Mesothelial cell of epicardium (in vitro differentiated cells): ENCODE measurements at regions not wholly inside any gene's neighbourhood (a gene's known extent, or its start where the extent isn't known, plus 50 kb on each side); places are given as distances from the start of the nearest gene placed in this dataset.

Experiments used
- DNase-seq, 2 experiments: peaks; one replicate each; pipeline ENCODE4 v3.0.0; 2021; ENCODE audit warnings: low spot score in 2 of 2; ENCODE audit not compliant: unreplicated experiment in 2 of 2
- H3K27ac Mint-ChIP-seq: 2 replicates; pipeline ENCODE4 v1.8.0; 2021; ENCODE audit warnings: mixed read lengths
- H3K27me3 Mint-ChIP-seq: 2 replicates; pipeline ENCODE4 v1.8.0; 2021; ENCODE audit warnings: low read depth, mixed read lengths
- H3K36me3 Mint-ChIP-seq: 2 replicates; pipeline ENCODE4 v1.8.0; 2021; ENCODE audit warnings: mixed read lengths
- H3K4me1 Mint-ChIP-seq: 2 replicates; pipeline ENCODE4 v1.8.0; 2021; ENCODE audit warnings: mixed read lengths
- H3K4me3 Mint-ChIP-seq: 2 replicates; pipeline ENCODE4 v1.8.0; 2021; ENCODE audit warnings: mild to moderate bottlenecking, moderate library complexity, mixed read lengths
- H3K9me3 Mint-ChIP-seq: 2 replicates; pipeline ENCODE4 v1.8.0; 2021; ENCODE audit warnings: mixed read lengths
- CTCF ChIP-seq: fragments of 200-600 bp; sonication (generic); IDR thresholded peaks from one replicate; pipeline ENCODE4 v1.5.0; 2021; ENCODE audit warnings: antibody characterized with exemption; ENCODE audit not compliant: unreplicated experiment

- DNase-seq, result no peak
- H3K36me3 Mint-ChIP-seq, result no peaks in the 10 kb centered on the region
- peak overlapping the region; percentile 44 for H3K27ac Mint-ChIP-seq
- no peak for TF ChIP-seq CTCF
- no peak overlapping the region for H3K4me3 Mint-ChIP-seq
- H3K27me3 Mint-ChIP-seq, result no peaks in the 10 kb centered on the region
- H3K4me1 Mint-ChIP-seq, result peaks cover 49% of the 10 kb centered on the region
- no peaks in the 10 kb centered on the region for H3K9me3 Mint-ChIP-seq
Observed at GRCh38 chr12:84599539-84599938, 313.1 kb downstream of the SLC6A15 start.

GRCh38 chr12:84596266-84596665 lies 316.3 kb downstream of the SLC6A15 start:
- Mint-ChIP-seq H3K4me3 (no peak overlapping the region), H3K9me3 (peaks cover 6% of the 10 kb centered on the region), H3K36me3 (no peaks in the 10 kb centered on the region), H3K27ac (no peak overlapping the region), H3K4me1 (peaks cover 37% of the 10 kb centered on the region), H3K27me3 (no peaks in the 10 kb centered on the region)
- no peak for TF ChIP-seq CTCF
- DNase-seq, result no peak

- Mint-ChIP-seq H3K4me1 (peaks cover 25% of the 10 kb centered on the region), H3K27me3 (no peaks in the 10 kb centered on the region), H3K27ac (no peak overlapping the region), H3K36me3 (no peaks in the 10 kb centered on the region), H3K4me3 (no peak overlapping the region), H3K9me3 (peaks cover 6% of the 10 kb centered on the region)
- DNase-seq, result no peak
- TF ChIP-seq CTCF, result no peak
Observed at GRCh38 chr12:84594157-84594556, 318.4 kb downstream of the SLC6A15 start.

- H3K4me1 Mint-ChIP-seq, result peaks cover 9% of the 10 kb centered on the region
- H3K9me3 Mint-ChIP-seq, result peaks cover 11% of the 10 kb centered on the region
- no peak for TF ChIP-seq CTCF
- no peak for DNase-seq
- H3K36me3 Mint-ChIP-seq, result no peaks in the 10 kb centered on the region
- no peaks in the 10 kb centered on the region for H3K27me3 Mint-ChIP-seq
- H3K4me3 Mint-ChIP-seq, result no peak overlapping the region
- H3K27ac Mint-ChIP-seq, result no peak overlapping the region
Observed at GRCh38 chr12:84585776-84586395, 326.7 kb downstream of the SLC6A15 start.

GRCh38 chr12:84572196-84572595 lies 340.4 kb downstream of the SLC6A15 start:
- H3K4me3 Mint-ChIP-seq, result no peak overlapping the region
- peak overlapping the region; percentile 32 for H3K27ac Mint-ChIP-seq
- H3K4me1 Mint-ChIP-seq, result peaks cover 4% of the 10 kb centered on the region
- DNase-seq, result no peak
- H3K9me3 Mint-ChIP-seq, result peaks cover 33% of the 10 kb centered on the region
- H3K27me3 Mint-ChIP-seq, result no peaks in the 10 kb centered on the region
- TF ChIP-seq CTCF, result no peak
- H3K36me3 Mint-ChIP-seq, result peaks cover 7% of the 10 kb centered on the region

- Mint-ChIP-seq H3K9me3 (peaks cover 20% of the 10 kb centered on the region), H3K27me3 (no peaks in the 10 kb centered on the region), H3K27ac (no peak overlapping the region), H3K4me3 (no peak overlapping the region), H3K36me3 (peaks cover 10% of the 10 kb centered on the region), H3K4me1 (peaks cover 25% of the 10 kb centered on the region)
- no peak for DNase-seq
- no peak for TF ChIP-seq CTCF
Observed at GRCh38 chr12:84562331-84562730, 350.3 kb downstream of the SLC6A15 start.
